HEK293 (cell line): ENCODE measurements at regions not wholly inside any gene's neighbourhood (a gene's known extent, or its start where the extent isn't known, plus 50 kb on each side); places are given as distances from the start of the nearest gene placed in this dataset.

Experiments
- CTCF ChIA-PET: fragments of 350-600 bp; formaldehyde crosslinking; extraction: SDS; loops from one replicate; lab custom pipeline; 2021; ENCODE audit warnings: antibody characterized with exemption; lab: Yijun Ruan, JAX
- POLR2A ChIA-PET: fragments of 300-600 bp; formaldehyde crosslinking; extraction: SDS; loops from one replicate; lab custom pipeline; 2020; ENCODE audit warnings: antibody characterized with exemption, inconsistent platforms; lab: Yijun Ruan, JAX
- H3K27ac ChIP-seq: fragments of 200-500 bp; sonication (Bioruptor generic); 2 replicates; pipeline ENCODE4 v1.5.1; 2014; ENCODE audit warnings: low read depth, low read length, control low read depth, inconsistent platforms; ENCODE audit errors: extremely low read depth
- H3K36me3 ChIP-seq, 2 experiments: fragments of 200-500 bp in 1 of 2; sonication (Bioruptor generic) in 1 of 2; 1 replicate in 1 of 2; 2 replicates in 1 of 2; pipeline ENCODE4 v1.5.1; 2014 to 2017; ENCODE audit warnings: inconsistent platforms in 2 of 2, low read length in 2 of 2; ENCODE audit not compliant: control insufficient read depth in 2 of 2, insufficient read depth in 1 of 2
- H3K4me1 ChIP-seq: fragments of 200-500 bp; sonication (Bioruptor generic); 2 replicates; pipeline ENCODE4 v1.5.1; 2014; ENCODE audit warnings: mild to moderate bottlenecking, low read length, inconsistent platforms; ENCODE audit not compliant: control insufficient read depth, insufficient read depth
- H3K4me3 ChIP-seq: 2 replicates; pipeline ENCODE4 v1.5.1; 2011; ENCODE audit warnings: low read depth, mild to moderate bottlenecking, control low read depth, low read length, moderate library complexity
- H3K9me3 ChIP-seq: fragments of 200-500 bp; sonication (Bioruptor generic); 2 replicates; pipeline ENCODE4 v1.5.1; 2014; ENCODE audit warnings: low read depth, low read length, inconsistent platforms; ENCODE audit not compliant: control insufficient read depth, insufficient read depth
- GLIS2 ChIP-seq: fragments of 450-650 bp; formaldehyde crosslinking; IDR thresholded peaks from 2 replicates; pipeline ENCODE4 v1.5.1; 2016; ENCODE audit warnings: missing biosample characterization, missing genetic modification characterization
- KLF1 ChIP-seq: fragments of 450-650 bp; formaldehyde crosslinking; IDR thresholded peaks from 2 replicates; pipeline ENCODE4 v1.5.1; 2016; ENCODE audit warnings: missing biosample characterization, missing genetic modification characterization
- KLF16 ChIP-seq: fragments of 450-650 bp; formaldehyde crosslinking; IDR thresholded peaks from 2 replicates; pipeline ENCODE4 v1.5.1; 2017; ENCODE audit warnings: missing biosample characterization, missing genetic modification characterization
- KLF7 ChIP-seq: fragments of 450-650 bp; formaldehyde crosslinking; IDR thresholded peaks from 2 replicates; pipeline ENCODE4 v1.5.1; 2016; ENCODE audit warnings: missing biosample characterization, missing genetic modification characterization, borderline replicate concordance
- MYNN ChIP-seq: fragments of 450-650 bp; formaldehyde crosslinking; IDR thresholded peaks from 2 replicates; pipeline ENCODE4 v1.5.1; 2016; ENCODE audit warnings: missing biosample characterization, missing genetic modification characterization, borderline replicate concordance
- PATZ1 ChIP-seq: fragments of 450-650 bp; formaldehyde crosslinking; IDR thresholded peaks from 2 replicates; pipeline ENCODE4 v1.5.1; 2016; ENCODE audit warnings: missing biosample characterization, missing genetic modification characterization
- YY1 ChIP-seq: fragments of 450-650 bp; formaldehyde crosslinking; IDR thresholded peaks from 2 replicates; pipeline ENCODE4 v1.5.1; 2018; ENCODE audit warnings: missing biosample characterization, missing genetic modification characterization
- ZFP41 ChIP-seq: fragments of 450-650 bp; formaldehyde crosslinking; IDR thresholded peaks from 2 replicates; pipeline ENCODE4 v1.5.1; 2016; ENCODE audit warnings: missing biosample characterization, missing genetic modification characterization, borderline replicate concordance
- ZNF133 ChIP-seq: fragments of 450-650 bp; formaldehyde crosslinking; IDR thresholded peaks from 2 replicates; pipeline ENCODE4 v1.5.1; 2016; ENCODE audit warnings: missing biosample characterization, missing genetic modification characterization
- ZNF138 ChIP-seq: fragments of 450-650 bp; formaldehyde crosslinking; IDR thresholded peaks from 2 replicates; pipeline ENCODE4 v1.5.1; 2016; ENCODE audit warnings: missing biosample characterization, missing genetic modification characterization, borderline replicate concordance
- ZNF157 ChIP-seq: fragments of 450-650 bp; formaldehyde crosslinking; IDR thresholded peaks from 2 replicates; pipeline ENCODE4 v1.5.1; 2016; ENCODE audit warnings: missing biosample characterization, missing genetic modification characterization
- ZNF292 ChIP-seq: fragments of 450-650 bp; formaldehyde crosslinking; IDR thresholded peaks from 2 replicates; pipeline ENCODE4 v1.5.1; 2016; ENCODE audit warnings: low read depth, missing biosample characterization, missing genetic modification characterization, borderline replicate concordance
- ZNF302 ChIP-seq: fragments of 450-650 bp; formaldehyde crosslinking; IDR thresholded peaks from 2 replicates; pipeline ENCODE4 v1.5.1; 2016; ENCODE audit warnings: missing biosample characterization, missing genetic modification characterization, low read depth
- ZNF335 ChIP-seq: fragments of 450-650 bp; formaldehyde crosslinking; conservative IDR thresholded peaks from 2 replicates; pipeline ENCODE4 v1.5.1; 2016; ENCODE audit warnings: missing biosample characterization, missing genetic modification characterization
- ZNF514 ChIP-seq: fragments of 450-650 bp; formaldehyde crosslinking; IDR thresholded peaks from 2 replicates; pipeline ENCODE4 v1.5.1; 2016; ENCODE audit warnings: missing biosample characterization, missing genetic modification characterization
- ZNF560 ChIP-seq: fragments of 450-650 bp; formaldehyde crosslinking; IDR thresholded peaks from 2 replicates; pipeline ENCODE4 v1.5.1; 2017; ENCODE audit warnings: missing biosample characterization, missing genetic modification characterization, borderline replicate concordance
- ZNF571 ChIP-seq: fragments of 450-650 bp; formaldehyde crosslinking; IDR thresholded peaks from 2 replicates; pipeline ENCODE4 v1.5.0; 2017; ENCODE audit warnings: missing biosample characterization, missing genetic modification characterization
- ZSCAN18 ChIP-seq: fragments of 450-650 bp; formaldehyde crosslinking; IDR thresholded peaks from 2 replicates; pipeline ENCODE4 v1.5.1; 2016; ENCODE audit warnings: missing biosample characterization, missing genetic modification characterization
- TF ChIP-seq, protein P1 (sequence below): fragments of 450-650 bp; formaldehyde crosslinking; IDR thresholded peaks from 2 replicates; pipeline ENCODE4 v1.5.1; 2016; ENCODE audit warnings: missing biosample characterization, missing genetic modification characterization
- TF ChIP-seq, protein P2 (sequence below): fragments of 450-650 bp; formaldehyde crosslinking; IDR thresholded peaks from 2 replicates; pipeline ENCODE4 v1.5.1; 2017; ENCODE audit warnings: missing biosample characterization, missing genetic modification characterization

GRCh38 chr6:47400581-47400980 lies 77.0 kb upstream of the CD2AP start:
- TF ChIP-seq ZNF292 (tag by site-specific recombination) (no peak), ZNF335 (tag by site-specific recombination) (no peak), KLF16 (tag by site-specific recombination) (no peak), ZNF571 (tag by site-specific recombination) (no peak), ZNF514 (tag by site-specific recombination) (no peak), ZNF133 (no peak), YY1 (tag by site-specific recombination) (no peak), ZNF157 (tag by site-specific recombination) (no peak), MYNN (tag by site-specific recombination) (no peak), PATZ1 (tag by site-specific recombination) (no peak), ZSCAN18 (no peak), KLF1 (tag by site-specific recombination) (no peak), ZNF138 (tag by site-specific recombination) (no peak), GLIS2 (tag by site-specific recombination) (no peak), ZNF302 (tag by site-specific recombination) (no peak), ZNF560 (no peak), ZFP41 (no peak), KLF7 (tag by site-specific recombination) (no peak)
- TF ChIP-seq, protein P1, sequence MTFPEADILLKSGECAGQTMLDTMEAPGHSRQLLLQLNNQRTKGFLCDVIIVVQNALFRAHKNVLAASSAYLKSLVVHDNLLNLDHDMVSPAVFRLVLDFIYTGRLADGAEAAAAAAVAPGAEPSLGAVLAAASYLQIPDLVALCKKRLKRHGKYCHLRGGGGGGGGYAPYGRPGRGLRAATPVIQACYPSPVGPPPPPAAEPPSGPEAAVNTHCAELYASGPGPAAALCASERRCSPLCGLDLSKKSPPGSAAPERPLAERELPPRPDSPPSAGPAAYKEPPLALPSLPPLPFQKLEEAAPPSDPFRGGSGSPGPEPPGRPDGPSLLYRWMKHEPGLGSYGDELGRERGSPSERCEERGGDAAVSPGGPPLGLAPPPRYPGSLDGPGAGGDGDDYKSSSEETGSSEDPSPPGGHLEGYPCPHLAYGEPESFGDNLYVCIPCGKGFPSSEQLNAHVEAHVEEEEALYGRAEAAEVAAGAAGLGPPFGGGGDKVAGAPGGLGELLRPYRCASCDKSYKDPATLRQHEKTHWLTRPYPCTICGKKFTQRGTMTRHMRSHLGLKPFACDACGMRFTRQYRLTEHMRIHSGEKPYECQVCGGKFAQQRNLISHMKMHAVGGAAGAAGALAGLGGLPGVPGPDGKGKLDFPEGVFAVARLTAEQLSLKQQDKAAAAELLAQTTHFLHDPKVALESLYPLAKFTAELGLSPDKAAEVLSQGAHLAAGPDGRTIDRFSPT (tag by site-specific recombination) = no peak
- TF ChIP-seq, protein P2, sequence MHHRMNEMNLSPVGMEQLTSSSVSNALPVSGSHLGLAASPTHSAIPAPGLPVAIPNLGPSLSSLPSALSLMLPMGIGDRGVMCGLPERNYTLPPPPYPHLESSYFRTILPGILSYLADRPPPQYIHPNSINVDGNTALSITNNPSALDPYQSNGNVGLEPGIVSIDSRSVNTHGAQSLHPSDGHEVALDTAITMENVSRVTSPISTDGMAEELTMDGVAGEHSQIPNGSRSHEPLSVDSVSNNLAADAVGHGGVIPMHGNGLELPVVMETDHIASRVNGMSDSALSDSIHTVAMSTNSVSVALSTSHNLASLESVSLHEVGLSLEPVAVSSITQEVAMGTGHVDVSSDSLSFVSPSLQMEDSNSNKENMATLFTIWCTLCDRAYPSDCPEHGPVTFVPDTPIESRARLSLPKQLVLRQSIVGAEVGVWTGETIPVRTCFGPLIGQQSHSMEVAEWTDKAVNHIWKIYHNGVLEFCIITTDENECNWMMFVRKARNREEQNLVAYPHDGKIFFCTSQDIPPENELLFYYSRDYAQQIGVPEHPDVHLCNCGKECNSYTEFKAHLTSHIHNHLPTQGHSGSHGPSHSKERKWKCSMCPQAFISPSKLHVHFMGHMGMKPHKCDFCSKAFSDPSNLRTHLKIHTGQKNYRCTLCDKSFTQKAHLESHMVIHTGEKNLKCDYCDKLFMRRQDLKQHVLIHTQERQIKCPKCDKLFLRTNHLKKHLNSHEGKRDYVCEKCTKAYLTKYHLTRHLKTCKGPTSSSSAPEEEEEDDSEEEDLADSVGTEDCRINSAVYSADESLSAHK = no peak
- no peak overlapping the region for H3K27ac ChIP-seq
- CTCF ChIA-PET = interaction anchor here (0.7 to 0.9 kb wide), 3 partner anchors 13 to 334 kb away, joined by 3 read pairs; no protein-coding TSS in a partner anchor
- POLR2A ChIA-PET = no interaction called here
- no peaks in the 10 kb centered on the region for H3K9me3 ChIP-seq
- H3K4me1 ChIP-seq = peaks cover 9% of the 10 kb centered on the region
- H3K36me3 ChIP-seq = no peaks in the 10 kb centered on the region
- H3K4me3 ChIP-seq = no peak overlapping the region
